ENCODE measurements at regions not wholly inside any gene's neighbourhood (a gene's known extent, or its start where the extent isn't known, plus 50 kb on each side); places are given as distances from the start of the nearest gene placed in this dataset.
"Not testable (repeated sequence)": the region's sequence is repeated elsewhere in the genome, so short reads cannot be mapped to it uniquely, and the experiment has no call there.

GRCh38 chr4:30559481-30559880, 160.7 kb upstream of the PCDH7 start:
- DNase-seq (ENCODE audit: low read depth, low spot score), result no peak
- Mint-ChIP-seq H3K9me3 (peaks cover 7% of the 10 kb centered on the region), H3K4me3 (no peak overlapping the region), H3K36me3 (ENCODE audit: low read depth) (peaks cover 2% of the 10 kb centered on the region), H3K4me1 (no peaks in the 10 kb centered on the region), H3K27me3 (ENCODE audit: low read depth) (no peaks in the 10 kb centered on the region), H3K27ac (ENCODE audit: unreplicated experiment) (no peak overlapping the region)
- TF ChIP-seq CTCF (conservative IDR thresholded peaks at IDR 0.05), result no peak

GRCh38 chr4:30586850-30587249, 133.3 kb upstream of the PCDH7 start:
- no peak overlapping the region for H3K27ac Mint-ChIP-seq (ENCODE audit: unreplicated experiment)
- DNase-seq (ENCODE audit: low read depth, low spot score), result no peak
- H3K36me3 Mint-ChIP-seq (ENCODE audit: low read depth), result no peaks in the 10 kb centered on the region
- H3K4me1 Mint-ChIP-seq, result no peaks in the 10 kb centered on the region
- no peak for TF ChIP-seq CTCF (conservative IDR thresholded peaks at IDR 0.05)
- H3K27me3 Mint-ChIP-seq (ENCODE audit: low read depth), result no peaks in the 10 kb centered on the region
- peaks cover 5% of the 10 kb centered on the region for H3K9me3 Mint-ChIP-seq
- no peak overlapping the region for H3K4me3 Mint-ChIP-seq

- not testable (repeated sequence) for H3K9me3 Mint-ChIP-seq; DNase-seq (ENCODE audit: low read depth, low spot score); H3K36me3 Mint-ChIP-seq (ENCODE audit: low read depth); H3K27me3 Mint-ChIP-seq (ENCODE audit: low read depth); H3K4me1 Mint-ChIP-seq; H3K4me3 Mint-ChIP-seq; H3K27ac Mint-ChIP-seq (ENCODE audit: unreplicated experiment)
These were observed 130.5 kb upstream of the PCDH7 start for GRCh38 chr4:30589669-30590068.

GRCh38 chr4:30600246-30601017, 119.7 kb upstream of the PCDH7 start:
- no peak for TF ChIP-seq CTCF (conservative IDR thresholded peaks at IDR 0.05)
- H3K27me3 Mint-ChIP-seq (ENCODE audit: low read depth), result no peaks in the 10 kb centered on the region
- peaks cover 9% of the 10 kb centered on the region for H3K4me1 Mint-ChIP-seq
- H3K4me3 Mint-ChIP-seq, result no peak overlapping the region
- DNase-seq (ENCODE audit: low read depth, low spot score), result no peak
- H3K36me3 Mint-ChIP-seq (ENCODE audit: low read depth), result no peaks in the 10 kb centered on the region
- H3K27ac Mint-ChIP-seq (ENCODE audit: unreplicated experiment), result no peak overlapping the region
- H3K9me3 Mint-ChIP-seq, result peaks cover 3% of the 10 kb centered on the region

GRCh38 chr4:30601070-30601865, 118.9 kb upstream of the PCDH7 start:
- DNase-seq (ENCODE audit: low read depth, low spot score), result no peak
- TF ChIP-seq CTCF (conservative IDR thresholded peaks at IDR 0.05), result no peak
- H3K4me3 Mint-ChIP-seq, result no peak overlapping the region
- H3K36me3 Mint-ChIP-seq (ENCODE audit: low read depth), result no peaks in the 10 kb centered on the region
- H3K4me1 Mint-ChIP-seq, result peaks cover 9% of the 10 kb centered on the region
- H3K9me3 Mint-ChIP-seq, result peaks cover 3% of the 10 kb centered on the region
- no peak overlapping the region for H3K27ac Mint-ChIP-seq (ENCODE audit: unreplicated experiment)
- no peaks in the 10 kb centered on the region for H3K27me3 Mint-ChIP-seq (ENCODE audit: low read depth)
